Ovary (tissue), 3 donors: ENCODE measurements at regions not wholly inside any gene's neighbourhood (a gene's known extent, or its start where the extent isn't known, plus 50 kb on each side); places are given as distances from the start of the nearest gene placed in this dataset.

Experiments used
- POLR2A ChIP-seq: fragments of 450-650 bp; IDR thresholded peaks from one replicate; pipeline ENCODE4 v1.6.1; 2017; ENCODE audit warnings: antibody characterized with exemption, mild to moderate bottlenecking, moderate library complexity
- TF ChIP-seq, protein P1 (sequence below), 3 donors: fragments of 450-650 bp in 2 of 3; fragments of 200-600 bp in 1 of 3; IDR thresholded peaks; one replicate each; pipeline versions ENCODE4 v1.5.1 to v1.8.0; 2016 to 2022; ENCODE audit warnings: antibody characterized with exemption in 3 of 3, mild to moderate bottlenecking in 1 of 3
- donor health status: DM: no; HTN: no; CAD: no.

DNA sequence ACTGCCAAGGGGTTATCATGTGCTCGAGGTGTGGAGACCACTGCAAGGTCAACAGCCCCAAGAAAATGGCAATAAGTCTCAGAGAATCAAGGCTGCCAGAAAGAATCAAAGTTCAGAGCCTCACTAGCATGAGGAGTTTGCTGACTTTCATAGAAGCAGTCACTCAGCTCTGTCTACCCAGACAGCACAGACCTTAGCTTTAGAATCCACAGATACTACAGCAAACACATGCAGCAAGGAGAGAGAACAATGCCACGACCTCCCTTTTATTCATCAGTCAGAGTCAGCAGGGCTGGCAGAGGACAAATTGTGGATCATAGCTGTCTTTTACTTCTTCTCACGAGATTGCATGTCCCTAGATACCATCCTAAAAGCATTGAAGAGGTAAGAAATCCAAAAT is 121.3 kb downstream of the MBL2 start:
- TF ChIP-seq, protein P1, sequence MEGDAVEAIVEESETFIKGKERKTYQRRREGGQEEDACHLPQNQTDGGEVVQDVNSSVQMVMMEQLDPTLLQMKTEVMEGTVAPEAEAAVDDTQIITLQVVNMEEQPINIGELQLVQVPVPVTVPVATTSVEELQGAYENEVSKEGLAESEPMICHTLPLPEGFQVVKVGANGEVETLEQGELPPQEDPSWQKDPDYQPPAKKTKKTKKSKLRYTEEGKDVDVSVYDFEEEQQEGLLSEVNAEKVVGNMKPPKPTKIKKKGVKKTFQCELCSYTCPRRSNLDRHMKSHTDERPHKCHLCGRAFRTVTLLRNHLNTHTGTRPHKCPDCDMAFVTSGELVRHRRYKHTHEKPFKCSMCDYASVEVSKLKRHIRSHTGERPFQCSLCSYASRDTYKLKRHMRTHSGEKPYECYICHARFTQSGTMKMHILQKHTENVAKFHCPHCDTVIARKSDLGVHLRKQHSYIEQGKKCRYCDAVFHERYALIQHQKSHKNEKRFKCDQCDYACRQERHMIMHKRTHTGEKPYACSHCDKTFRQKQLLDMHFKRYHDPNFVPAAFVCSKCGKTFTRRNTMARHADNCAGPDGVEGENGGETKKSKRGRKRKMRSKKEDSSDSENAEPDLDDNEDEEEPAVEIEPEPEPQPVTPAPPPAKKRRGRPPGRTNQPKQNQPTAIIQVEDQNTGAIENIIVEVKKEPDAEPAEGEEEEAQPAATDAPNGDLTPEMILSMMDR (IDR thresholded peaks at IDR 0.05) = no peak
- no peak for TF ChIP-seq POLR2A
